AG09319 (cell line): ENCODE measurements at regions not wholly inside any gene's neighbourhood (a gene's known extent, or its start where the extent isn't known, plus 50 kb on each side); places are given as distances from the start of the nearest gene placed in this dataset.
"Not testable (repeated sequence)": the region's sequence is repeated elsewhere in the genome, so short reads cannot be mapped to it uniquely, and the experiment has no call there.

Source experiments
- DNase-seq: peaks from one replicate; pipeline ENCODE4 v3.0.0-alpha.2; 2010; ENCODE audit warnings: low read depth; ENCODE audit errors: extremely low read depth
- TF ChIP-seq, protein P1 (sequence below): IDR thresholded peaks from 2 replicates; pipeline ENCODE4 v1.5.1; 2011; ENCODE audit warnings: low read depth, mild to moderate bottlenecking, inconsistent platforms, low read length, moderate library complexity

DNA sequence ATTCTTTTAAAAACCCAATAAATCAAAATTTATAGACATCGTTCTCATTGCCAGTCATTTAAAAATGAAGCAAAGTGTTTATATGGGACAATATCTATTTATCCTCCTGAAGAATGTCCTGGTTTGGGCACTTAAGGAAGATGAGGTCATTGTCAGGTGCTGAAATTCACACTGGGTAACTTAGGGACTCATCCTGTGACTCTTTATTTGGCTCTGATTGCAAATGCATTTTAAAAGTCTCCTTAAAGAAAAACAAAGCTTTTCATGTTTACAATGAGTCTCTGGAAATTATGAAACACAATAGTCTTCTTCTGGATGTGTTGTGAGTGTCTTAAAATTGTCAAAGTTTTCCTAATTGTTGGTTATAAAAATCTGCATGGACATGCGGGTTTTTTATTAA lies 69.5 kb upstream of the GPR158 start:
- TF ChIP-seq, protein P1, sequence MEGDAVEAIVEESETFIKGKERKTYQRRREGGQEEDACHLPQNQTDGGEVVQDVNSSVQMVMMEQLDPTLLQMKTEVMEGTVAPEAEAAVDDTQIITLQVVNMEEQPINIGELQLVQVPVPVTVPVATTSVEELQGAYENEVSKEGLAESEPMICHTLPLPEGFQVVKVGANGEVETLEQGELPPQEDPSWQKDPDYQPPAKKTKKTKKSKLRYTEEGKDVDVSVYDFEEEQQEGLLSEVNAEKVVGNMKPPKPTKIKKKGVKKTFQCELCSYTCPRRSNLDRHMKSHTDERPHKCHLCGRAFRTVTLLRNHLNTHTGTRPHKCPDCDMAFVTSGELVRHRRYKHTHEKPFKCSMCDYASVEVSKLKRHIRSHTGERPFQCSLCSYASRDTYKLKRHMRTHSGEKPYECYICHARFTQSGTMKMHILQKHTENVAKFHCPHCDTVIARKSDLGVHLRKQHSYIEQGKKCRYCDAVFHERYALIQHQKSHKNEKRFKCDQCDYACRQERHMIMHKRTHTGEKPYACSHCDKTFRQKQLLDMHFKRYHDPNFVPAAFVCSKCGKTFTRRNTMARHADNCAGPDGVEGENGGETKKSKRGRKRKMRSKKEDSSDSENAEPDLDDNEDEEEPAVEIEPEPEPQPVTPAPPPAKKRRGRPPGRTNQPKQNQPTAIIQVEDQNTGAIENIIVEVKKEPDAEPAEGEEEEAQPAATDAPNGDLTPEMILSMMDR = no peak
- no peak for DNase-seq

DNA sequence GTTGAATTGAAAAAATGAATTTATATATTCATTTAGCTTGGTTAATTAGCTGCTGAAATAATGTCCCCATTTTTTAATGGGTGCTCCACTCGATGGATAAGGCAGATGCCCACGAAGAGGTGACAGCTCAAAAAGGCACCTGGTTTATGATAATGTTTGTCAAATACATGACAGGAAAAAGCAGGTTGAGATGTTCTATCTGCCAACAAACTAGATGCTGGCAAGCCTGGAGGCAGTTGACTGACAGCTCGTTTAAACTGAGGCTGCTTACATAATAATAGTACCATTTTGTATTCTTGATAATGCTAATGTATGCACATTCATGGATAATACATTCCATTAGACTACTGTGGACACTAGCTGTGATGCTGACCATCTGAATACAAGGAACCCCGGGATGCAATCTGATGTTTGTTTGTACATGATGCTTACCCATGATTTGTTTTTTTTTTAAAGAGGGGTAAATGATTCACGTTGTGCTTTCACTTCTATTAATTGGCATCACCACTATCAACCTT lies 69.0 kb upstream of the GPR158 start:
- TF ChIP-seq, protein P1 = no peak
- DNase-seq = no peak

DNA sequence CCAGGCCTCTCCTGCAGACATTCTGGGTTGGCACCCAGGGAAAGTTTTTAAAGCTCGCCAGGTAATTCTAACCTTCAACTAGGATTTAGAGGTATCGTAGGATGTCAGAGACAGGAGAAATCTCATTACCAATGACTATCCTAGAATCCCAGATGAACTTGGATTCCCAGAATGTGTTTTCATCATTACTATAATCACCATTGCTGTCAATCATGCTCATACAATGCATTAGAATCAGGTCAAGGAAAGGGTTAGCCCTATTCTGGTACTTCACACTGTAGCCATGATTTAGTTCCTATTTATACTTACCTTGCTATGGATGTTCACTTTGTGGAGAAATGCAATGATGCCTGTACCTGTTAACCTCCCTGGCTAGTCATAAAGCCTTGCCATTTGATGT lies 67.0 kb upstream of the GPR158 start:
- TF ChIP-seq, protein P1 = no peak
- DNase-seq = no peak

DNA sequence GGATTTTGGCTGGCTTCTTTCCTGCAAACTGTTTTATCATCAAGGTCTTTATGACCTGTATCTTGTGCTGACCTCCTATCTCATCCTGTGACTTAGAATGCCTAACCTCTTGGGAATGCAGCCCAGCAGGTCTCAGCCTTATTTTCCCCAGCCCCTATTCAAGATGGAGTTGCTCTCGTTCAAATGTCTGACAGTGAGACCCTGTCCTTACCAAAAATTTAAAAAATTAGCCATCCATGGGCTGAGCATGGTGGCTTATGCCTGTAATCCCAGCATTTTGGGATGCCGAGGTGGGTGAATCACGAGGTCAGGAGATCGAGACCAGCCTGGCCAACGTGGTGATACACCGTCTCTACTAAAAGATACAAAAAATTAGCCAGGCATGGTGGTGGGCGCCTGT lies 64.9 kb upstream of the GPR158 start:
- DNase-seq = not testable (repeated sequence)

DNA sequence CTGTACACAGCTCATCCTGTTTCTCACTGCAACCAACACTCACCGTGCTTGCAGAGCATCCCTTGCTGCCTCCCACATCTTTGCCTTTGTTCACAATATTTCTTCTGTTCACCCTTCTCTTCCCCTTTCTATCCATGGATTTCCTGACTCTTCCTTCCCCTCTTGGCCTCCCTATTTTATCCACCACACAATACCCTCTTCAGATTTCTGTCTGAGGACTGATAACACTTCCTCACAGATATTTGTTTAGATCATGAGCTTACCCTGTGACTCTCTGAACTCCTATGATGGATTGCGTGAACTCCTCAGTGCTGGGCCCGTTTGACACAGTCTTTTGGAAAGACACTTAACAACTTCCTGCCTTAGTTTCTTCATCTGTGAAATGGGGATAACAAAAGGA lies 62.8 kb upstream of the GPR158 start:
- DNase-seq = no peak
- TF ChIP-seq, protein P1 = no peak

DNA sequence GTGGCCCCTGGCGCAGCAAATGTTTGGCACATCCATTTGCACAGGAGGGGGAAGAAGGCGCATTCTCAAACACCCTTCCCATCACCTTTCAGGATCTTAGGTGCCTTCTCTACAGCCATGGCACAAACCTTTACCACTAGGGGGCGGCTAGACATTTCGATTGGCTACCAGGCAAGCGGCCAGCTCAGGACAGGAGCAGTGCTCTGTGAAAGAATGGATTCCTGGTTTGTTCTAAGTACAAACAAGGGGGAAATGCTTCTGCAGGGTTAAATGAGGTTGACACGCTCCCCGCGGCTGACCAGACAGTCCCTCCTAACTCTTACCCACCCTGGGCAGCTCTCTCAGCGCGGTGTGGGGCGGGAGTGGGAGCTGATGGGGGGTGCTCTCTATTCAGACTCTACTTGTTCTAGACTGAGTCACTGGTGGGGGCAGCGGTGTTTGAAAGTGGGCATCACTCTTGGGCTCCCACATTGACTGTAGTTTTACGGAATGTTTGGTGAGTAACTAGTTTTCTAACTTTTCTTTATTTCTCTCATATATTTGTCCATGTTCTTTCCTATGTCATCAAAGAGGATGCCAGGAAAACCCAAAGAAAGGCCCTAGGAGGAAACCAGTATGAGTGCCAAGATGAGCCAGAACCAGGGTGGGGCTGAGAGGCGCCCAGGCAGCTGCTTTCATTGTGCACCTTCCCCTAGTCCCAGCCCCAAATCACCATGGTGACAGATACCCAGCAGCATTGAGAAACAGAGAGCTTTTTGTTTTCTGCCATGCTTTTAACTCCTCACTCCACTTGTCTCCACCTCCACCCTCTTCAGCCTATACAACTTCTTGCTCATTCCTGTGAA lies 61.4 kb upstream of the GPR158 start:
- DNase-seq = peak; percentile 14
- TF ChIP-seq, protein P1 = peak; percentile 79

DNA sequence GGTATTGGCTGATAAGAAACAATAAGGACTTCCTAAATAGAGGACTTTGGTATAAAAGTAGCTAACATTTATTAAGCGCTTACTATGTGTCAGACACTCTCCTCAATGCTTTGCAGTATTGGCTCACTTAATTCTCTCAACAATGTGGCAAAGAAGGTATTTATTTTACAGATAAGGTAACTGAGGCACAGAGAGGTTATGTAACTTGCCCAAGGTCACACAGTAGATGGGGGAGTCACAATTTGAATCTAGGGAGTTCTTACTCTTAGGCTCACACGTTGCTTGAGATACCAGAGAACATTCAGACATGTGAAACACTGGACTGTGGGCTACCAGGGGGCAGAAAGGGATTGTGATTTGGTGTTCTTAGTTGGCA lies 60.8 kb upstream of the GPR158 start:
- TF ChIP-seq, protein P1 = no peak
- no peak for DNase-seq

DNA sequence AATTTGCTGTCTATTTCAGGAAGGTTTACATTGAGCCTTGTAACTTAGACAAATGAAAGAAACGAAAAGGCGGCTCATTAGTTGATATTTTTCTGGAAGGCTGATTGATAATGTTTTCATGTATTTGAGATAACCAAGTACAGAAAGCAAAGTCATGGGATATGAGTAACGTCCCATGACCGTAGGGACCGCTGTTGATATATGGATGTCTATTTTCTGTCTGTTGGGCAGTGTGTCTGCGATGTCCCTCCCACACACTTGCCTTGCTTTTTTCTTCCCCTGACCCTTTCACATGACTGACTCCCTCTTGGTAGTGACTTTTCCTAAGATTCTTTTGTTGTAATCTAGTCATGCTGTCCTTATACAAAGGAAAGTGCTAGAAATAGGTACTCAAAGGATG lies 57.0 kb upstream of the GPR158 start:
- TF ChIP-seq, protein P1 = no peak

More for the DNA sequence above, 57.0 kb upstream of the GPR158 start:
- no peak for DNase-seq
